Stimulated activated naive CD8-positive, alpha-beta T cell treated with anti-CD3 and anti-CD28 coated beads, Interleukin-15, Interleukin-2, amounts not matched to agents 100 U/mL and 50 U/mL, for 24 hours (primary cell): ENCODE measurements at regions not wholly inside any gene's neighbourhood (a gene's known extent, or its start where the extent isn't known, plus 50 kb on each side); places are given as distances from the start of the nearest gene placed in this dataset.
"Not testable (repeated sequence)": the region's sequence is repeated elsewhere in the genome, so short reads cannot be mapped to it uniquely, and the experiment has no call there.

Experiments
- ATAC-seq: fragments of 150-1000 bp; cut with Tn5 transposase; one replicate; pipeline ENCODE4 v1.10.0; 2021
- DNase-seq: peaks from one replicate; pipeline ENCODE4 v3.0.0; 2021

DNA sequence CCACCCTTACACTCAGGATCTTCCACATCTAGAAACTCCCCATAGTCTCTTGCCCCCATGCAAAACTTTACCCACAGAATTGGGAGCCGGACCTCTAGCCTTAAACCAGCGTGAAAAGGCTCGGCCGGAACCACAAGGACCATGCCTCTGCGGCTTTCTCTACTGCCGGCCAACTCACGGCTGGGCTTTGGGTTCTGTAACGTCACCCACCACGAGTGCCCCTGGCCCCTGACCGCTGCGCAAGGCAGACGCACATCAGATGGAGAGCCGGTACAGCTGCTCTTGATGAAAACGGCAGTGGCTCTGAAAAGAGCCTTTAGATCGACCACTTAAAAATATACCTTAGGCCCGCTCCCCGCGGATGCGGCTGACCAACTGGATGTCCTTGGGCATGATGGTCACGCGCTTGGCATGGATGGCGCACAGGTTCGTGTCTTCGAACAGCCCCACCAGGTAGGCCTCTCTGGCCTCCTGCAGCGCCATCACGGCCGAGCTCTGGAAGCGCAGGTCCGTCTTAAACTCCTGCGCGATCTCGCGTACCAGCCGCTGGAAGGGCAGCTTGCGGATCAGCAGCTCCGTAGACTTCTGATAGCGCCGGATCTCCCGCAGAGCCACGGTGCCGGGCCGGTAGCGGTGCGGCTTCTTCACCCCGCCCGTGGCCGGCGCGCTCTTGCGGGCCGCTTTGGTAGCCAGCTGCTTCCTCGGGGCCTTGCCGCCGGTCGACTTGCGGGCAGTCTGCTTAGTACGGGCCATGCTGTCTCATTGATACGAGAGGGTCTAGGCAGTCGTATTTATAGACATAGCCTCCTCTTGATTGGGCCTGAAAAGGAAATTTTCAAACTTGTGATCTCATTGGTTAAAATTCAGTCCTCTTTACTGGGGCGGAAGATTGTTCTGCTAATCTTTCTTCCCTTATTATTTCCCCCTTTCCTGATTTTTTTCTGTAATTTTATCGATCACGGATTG, 66.3 kb downstream of the FAM72C start:
- ATAC-seq (peak; percentile 38), DNase-seq (peak; percentile 16)

DNA sequence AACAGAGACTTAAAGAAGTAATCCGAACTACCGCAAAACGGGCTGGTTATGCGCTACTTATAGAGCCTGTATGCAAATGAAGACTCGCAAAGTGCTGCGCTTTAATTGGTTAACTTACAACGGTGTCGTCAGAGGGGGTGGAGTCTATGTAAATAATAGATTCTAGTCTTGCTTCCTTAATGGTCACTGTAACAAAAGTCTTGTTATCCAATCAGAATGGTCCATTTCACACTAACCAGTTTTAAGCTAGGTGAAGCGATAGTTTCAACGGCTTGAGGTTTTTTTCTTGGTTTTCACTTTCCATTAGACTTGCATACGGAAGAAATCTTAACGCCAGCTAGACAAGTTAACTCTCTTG, 67.2 kb downstream of the FAM72C start:
- peak; percentile 58 for ATAC-seq
- not testable (repeated sequence) for DNase-seq

DNA sequence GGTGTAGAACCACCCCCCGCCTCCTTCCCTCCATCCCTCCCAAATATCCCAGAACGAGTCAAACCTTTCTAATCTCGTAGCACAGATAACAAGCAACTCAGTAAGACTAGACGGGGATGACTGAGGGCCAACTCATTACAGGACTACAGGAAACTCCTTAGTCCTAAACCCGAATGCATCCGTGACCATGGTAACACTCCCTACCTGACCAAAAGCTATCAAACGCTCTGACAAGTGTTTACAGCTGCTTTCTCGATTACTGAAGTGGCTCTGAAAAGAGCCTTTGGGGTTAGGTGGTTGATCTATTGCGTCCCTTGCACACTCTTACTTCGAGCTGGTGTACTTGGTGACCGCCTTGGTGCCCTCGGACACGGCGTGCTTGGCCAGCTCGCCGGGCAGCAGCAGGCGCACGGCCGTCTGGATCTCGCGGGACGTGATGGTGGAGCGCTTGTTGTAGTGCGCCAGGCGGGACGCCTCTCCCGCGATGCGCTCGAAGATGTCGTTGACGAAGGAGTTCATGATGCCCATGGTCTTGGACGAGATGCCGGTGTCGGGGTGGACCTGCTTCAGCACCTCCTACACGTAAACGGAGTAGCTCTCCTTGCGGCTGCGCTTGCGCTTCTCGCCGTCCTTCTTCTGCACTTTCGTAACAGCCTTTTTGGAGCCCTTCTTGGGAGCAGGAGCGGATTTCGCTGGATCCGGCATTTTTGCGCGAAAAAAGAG, 67.7 kb downstream of the FAM72C start:
- not testable (repeated sequence) for DNase-seq
- peak; percentile 78 for ATAC-seq

DNA sequence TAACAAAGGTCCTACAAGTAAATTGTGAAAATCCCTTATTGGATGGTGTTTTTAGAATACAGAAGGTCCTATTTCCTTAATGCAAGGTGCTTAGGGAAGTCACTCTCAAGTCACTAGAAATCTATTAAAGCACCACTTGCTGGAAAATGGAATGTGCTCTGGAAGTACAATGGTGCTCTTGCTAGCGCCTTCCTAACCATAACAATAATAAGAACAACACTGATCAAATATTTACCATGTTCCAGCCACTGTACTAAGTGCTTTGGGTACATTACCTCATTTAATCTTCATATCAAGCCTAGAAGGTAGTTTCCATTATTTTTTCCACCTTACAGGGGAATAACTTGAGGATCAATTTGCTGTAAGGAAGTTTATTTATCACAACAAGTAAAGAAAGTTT, 75.4 kb downstream of the FAM72C start:
- DNase-seq, ATAC-seq: not testable (repeated sequence)

DNA sequence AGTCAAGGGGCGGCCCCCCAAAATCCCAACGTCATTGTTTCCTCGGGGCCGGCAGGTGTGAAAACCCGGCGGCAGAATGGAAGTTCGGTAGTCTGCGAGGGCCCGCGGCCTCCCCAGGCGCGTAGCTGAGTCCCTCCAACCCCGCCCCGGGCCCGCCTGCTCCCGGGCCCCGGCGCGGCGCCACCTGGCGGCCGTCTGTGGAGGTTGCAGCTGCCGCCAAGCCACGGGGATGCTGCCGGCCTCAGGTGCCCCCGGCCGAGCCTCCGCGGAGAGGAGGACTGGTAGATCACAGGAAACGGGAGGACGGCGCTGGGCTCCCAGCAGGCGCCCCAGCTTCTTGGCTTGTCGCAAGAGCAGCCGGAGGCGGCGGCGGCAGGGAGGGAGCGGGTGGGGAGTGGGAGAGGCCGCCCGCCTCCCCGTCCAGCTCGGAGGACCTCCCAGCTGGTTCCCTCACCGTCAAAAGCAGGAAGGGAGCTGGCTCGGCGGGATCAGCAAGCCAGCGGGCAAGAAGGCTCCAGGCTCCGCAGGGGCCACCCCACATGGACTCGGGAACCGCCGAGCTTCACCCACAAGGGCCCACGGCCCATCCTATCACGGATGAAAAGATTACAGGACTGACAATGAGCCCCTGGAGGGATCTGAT, 86.7 kb downstream of the FAM72C start:
- DNase-seq, result peak; percentile 81
- ATAC-seq, result peak; percentile 90

DNA sequence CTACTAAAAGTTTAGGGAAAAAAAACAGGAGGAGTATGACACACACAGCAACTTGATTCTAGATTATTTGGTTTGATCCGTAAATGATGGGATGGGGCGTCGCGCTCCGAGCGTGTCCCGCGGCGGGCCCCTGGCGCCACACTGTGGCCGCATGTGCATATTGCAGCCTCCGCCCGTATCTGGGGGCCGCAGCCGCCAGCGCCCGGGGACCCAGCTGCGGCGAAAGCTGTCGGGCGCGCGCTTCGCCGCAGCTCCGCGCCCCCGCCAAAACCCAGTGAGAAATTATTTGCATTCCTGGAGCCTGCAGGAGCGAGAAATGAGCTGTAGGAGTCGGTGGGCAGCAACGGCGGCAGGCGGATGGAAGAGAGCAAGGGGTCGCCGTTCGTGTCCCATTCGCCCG, 87.3 kb downstream of the FAM72C start:
- peak; percentile 54 for DNase-seq
- peak; percentile 79 for ATAC-seq

DNA sequence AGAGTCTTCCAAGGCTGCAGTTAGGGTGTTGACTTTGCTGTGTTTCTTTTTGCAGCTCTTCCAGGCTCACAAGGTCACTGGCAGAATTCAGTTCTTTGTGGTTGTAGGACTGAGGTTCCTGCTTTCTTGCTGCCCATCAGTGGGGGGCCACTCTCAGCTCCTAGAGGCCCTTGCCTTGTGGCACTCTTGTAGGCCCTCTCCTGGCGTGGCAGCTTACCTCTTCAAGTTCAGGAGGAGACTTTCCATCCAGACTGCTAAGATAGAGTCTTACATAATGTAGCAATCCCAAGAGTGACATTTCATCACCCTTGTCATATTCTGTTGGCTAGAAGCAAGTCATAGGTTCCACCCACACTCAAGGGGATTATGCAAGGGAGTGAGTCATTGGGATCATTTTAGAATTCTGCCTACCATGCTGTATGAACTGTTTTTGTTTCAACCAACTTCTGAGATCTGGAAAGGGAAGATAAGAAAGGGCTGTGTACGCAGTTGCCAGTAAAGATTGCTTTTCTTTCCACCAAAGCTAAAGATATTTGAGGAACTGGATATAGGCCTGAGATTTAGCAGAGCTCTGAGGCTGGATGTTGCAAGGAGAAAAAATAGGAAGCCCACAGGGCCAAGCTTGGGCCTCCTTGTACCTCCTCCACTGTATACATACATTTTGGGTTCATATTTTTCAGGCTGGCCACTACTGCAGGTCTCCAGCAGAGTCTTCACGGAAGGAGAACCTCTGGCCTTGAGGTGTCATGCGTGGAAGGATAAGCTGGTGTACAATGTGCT, 91.8 kb downstream of the FAM72C start:
- ATAC-seq, result peak; percentile 42

DNA sequence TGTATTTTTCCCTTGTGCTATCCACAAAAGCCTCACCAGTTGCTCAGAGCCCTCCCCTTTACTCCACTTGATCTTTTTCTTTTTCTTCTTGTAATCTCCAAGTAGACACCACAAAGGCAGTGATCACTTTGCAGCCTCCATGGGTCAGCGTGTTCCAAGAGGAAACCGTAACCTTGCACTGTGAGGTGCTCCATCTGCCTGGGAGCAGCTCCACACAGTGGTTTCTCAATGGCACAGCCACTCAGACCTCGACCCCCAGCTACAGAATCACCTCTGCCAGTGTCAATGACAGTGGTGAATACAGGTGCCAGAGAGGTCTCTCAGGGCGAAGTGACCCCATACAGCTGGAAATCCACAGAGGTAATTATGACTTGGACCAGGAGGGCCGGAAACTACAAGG, 95.8 kb downstream of the FAM72C start:
- not testable (repeated sequence) for DNase-seq, ATAC-seq

More for the DNA sequence above, 91.8 kb downstream of the FAM72C start:
- DNase-seq, result not testable (repeated sequence)

DNA sequence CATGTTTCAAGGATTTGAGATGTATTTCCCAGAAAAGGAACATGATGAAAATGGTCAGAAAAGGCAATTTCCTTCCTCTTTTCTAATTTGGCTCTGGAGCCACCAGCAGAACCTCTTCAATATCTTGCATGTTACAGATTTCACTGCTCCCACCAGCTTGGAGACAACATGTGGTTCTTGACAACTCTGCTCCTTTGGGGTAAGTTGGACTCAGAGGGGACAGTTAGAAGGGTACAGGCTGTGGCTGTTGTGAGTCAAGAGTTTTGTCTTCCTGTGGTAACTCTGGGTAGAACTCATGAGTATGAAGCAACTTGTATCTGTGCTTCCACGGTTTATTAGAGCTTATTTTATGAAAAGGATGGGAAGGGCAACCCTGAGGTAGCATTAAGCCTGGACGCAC, 97.2 kb downstream of the FAM72C start:
- ATAC-seq, result peak; percentile 54

DNA sequence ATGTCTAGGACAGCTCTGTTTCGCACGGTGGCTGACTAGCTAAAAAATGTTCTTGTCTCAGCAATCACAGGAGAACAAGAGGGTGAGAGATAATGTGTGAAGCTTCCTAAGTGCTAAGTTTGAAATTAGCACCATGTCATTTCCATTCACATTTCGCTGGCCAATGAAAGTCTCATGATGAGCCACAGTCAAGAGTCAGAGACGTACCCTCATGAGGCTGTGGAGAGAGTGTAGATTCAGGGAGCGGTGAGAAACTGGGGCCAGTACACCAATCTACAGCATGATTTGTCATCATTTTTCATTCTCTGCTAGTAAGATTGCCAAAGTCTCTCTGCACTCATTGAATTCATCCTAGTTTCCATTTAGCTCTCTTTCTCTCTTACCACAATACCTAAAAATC, 98.1 kb downstream of the FAM72C start:
- not testable (repeated sequence) for DNase-seq
- peak; percentile 68 for ATAC-seq

More for the DNA sequence above, 97.2 kb downstream of the FAM72C start:
- not testable (repeated sequence) for DNase-seq

DNA sequence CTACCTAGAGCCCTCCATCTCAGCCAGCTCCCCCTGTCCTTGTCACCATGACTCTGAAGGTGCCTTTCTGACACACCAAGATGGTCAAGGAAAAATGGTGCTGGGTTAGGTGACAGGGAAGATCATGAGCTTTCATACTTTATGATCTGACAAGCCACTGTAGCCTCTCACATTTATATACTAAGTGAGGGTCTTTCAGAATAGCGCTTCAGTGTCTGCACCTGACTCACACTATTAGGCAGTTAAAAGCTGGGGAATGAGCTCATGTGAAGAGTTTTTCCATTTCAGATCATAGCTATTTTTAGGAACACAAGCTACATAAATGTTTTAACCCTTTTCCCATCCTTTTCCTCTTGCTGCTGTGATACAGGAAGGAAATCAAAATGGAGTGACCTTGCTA, 101.4 kb downstream of the FAM72C start:
- DNase-seq, ATAC-seq: not testable (repeated sequence)

DNA sequence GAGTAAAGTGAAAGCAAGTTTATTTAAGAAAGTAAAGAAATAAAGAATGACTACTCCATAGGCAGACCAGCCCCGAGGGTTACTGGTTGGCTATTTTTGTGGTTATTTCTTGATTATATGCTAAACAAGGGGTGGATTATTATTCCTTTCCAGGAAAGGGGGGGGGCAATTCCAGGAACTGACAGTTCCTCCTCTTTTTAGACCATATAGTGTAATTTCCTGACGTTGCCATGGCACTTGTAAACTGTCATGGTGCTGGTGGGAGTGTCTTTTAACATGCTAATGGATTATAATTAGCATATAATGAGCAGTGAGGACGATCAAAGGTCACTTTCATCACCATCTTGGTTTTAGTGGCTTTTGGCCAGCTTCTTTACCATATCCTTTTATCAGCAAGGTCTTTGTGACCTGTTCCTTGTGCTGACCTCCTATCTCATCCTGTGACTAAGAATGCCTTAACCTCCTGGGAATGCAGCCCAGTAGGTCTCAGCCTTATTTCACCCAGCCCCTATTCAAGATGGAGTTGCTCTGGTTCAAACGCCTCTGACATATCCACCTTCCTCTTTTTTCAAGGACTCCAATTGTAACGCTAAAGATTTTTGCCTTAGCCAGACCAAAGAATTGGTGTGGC, 104.1 kb downstream of the FAM72C start:
- not testable (repeated sequence) for DNase-seq, ATAC-seq

DNA sequence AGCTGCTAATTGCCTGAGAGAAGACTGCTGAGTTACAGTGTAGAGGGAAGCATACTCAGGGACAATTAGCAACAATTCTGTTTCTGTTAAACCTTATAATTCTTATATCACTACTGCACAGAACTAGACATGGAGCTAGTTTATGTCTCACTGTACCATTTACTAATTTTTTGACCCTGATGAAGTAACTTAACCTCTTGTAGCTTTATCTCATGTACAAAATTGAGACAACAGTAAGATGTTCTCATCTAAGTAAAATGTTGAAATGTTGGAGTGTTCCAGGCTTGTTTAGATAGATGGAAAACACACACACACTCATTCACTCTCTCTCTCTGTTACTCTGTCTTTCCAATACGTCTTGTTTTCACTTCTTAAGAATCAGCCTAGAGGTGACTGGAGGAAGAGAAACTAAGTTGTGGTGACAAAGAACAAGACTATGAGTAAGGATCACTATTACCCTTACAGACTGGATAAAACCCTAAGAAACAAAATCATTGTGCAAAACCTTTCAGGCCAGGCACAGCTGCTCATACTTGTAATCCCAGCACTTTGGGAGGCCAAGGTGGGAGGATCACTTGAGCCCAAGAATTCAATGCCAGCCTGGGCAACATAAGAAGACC, 107.8 kb downstream of the FAM72C start:
- ATAC-seq, result peak; percentile 88

DNA sequence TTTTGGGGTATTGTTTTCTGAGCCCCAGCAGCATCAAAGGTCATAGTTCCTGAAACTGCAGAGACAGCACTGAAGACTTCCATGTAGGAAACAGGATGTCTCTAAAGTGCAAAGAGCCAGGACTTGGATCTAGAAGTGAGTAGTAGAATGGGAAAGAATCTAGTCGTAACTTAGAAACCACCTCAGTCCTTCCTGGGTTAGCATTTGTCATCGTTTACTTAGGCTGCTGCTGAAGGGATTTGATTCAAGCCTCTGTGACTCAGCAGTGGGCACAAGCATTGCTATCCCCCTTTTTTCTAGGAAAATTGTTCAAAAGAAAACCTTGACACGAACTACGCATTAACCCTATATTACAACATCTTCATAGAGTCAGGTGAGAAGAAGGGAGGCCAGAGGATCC, 109.1 kb downstream of the FAM72C start:
- not testable (repeated sequence) for DNase-seq, ATAC-seq

More for the DNA sequence above, 107.8 kb downstream of the FAM72C start:
- DNase-seq, result not testable (repeated sequence)

DNA sequence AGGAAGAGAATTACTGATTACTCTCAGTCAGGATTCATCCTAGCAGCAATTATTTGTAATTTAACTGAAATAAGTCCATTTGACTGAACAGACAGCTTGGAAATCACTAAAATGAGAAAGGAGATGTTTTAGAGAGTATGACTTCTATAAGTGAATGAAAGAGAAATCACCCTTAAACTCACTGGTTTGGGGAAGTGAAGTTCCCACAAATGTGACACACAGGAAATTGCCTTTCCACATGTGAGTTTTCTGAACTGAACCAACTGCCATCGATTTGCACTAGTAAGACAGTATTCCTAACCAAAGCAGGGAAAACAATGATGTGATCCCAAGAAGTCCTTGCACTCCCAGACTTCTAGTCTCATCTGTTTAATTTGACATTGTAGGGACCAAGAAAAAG, 110.5 kb downstream of the FAM72C start:
- not testable (repeated sequence) for DNase-seq, ATAC-seq

DNA sequence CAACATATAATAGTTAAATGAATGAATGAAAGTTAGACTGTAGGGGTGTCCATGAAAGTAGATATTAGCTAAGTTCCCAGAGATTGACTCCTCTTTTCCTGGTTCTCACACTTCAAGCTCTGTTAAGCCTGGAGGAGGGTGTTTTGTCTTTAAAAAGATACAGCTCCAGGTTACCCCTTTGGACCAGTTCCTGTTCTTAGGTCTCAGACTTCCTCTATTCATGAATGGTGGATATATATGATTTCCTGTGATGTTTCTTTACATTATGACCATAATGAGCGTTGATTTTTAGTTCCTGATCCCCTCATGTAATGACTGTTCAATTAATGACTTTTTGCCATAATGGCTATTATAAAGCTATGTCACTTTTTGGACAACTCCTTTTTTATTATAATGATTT, 115.9 kb downstream of the FAM72C start:
- ATAC-seq, result not testable (repeated sequence)

DNA sequence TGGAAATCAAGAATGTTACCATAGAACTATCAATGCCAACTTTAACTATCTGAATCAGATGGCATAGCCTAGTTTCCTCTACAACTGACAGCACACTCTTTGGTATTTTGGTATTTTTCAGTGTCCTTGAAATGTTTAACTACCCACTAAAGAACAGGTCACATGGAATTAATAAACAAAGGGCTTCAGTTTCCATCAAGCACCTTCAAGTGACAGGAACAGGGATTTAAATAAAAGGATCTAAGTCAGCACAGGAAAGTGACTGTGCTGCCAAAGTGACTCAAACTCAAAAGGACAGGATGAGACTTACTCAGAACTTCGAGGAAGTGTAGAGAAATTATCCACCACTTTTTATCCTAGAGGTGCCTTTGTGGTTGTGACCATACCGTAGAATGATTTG, 117.7 kb downstream of the FAM72C start:
- ATAC-seq, result not testable (repeated sequence)

More for the DNA sequence above, 115.9 kb downstream of the FAM72C start:
- not testable (repeated sequence) for DNase-seq

DNA sequence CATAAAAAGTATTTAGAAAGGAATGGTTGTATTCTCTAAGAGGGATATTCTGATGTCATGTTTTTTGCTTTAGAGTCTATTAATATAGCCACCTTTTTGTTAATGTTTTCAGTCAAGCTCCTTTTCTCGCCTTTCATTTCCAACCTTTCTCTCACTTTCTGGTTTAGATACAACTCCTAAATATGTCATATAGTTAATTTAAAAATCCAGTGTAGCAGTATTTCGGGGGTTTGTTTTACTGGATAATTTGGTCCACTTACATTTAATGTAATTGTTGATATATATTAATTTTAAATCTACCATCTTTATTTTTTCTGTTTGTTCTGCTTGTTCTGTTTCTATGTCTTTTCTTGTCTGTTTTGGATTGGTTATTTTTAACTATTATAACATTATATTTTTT, 121.1 kb downstream of the FAM72C start:
- ATAC-seq, DNase-seq: not testable (repeated sequence)

More for the DNA sequence above, 117.7 kb downstream of the FAM72C start:
- not testable (repeated sequence) for DNase-seq

DNA sequence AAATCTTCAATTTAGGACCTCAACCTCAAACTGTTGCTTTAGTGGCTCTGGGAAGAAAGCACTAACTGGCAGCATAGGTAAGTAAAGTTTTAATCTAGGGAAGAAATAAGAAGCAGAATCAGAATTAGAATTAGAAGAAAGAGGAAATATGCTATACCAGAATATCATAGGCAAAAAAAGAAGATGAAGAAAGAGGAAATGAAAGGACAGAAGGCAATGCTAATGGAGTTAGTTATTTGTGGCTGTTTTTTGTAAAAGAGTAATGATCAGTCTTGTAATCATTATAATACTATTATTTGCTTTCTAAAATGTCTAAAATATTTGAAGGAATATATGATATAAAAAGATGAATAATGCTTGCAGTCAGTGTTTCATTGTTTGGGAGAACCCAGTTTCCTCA, 122.9 kb downstream of the FAM72C start:
- not testable (repeated sequence) for ATAC-seq, DNase-seq

DNA sequence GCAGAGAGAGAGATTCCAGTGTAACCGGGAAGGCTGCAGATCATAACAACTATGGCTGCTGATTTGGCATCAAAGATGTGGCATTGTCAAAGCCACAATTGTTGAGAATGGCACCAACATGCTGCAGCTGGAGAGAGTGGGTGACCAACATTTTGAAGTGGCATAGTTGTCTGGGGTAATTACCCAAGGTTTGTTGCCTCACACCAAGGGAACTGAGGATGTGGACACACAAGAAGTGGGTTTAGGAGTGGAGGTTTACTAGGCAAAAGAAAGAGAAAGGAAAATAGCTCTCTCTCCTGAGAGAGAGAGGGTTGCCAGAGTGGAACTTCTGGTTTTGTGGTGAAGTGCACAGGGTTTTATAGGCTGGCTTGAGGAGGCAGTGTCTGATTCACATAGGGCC, 126.6 kb downstream of the FAM72C start:
- not testable (repeated sequence) for ATAC-seq, DNase-seq
